WERI-Rb-1 (cell line): ENCODE measurements at regions not wholly inside any gene's neighbourhood (a gene's known extent, or its start where the extent isn't known, plus 50 kb on each side); places are given as distances from the start of the nearest gene placed in this dataset.
A peak's percentile ranks its signal among the peaks of the same experiment; 100 is the strongest.

Experiments used
- DNase-seq: peaks from one replicate; pipeline ENCODE4 v3.0.0-alpha.2; 2020
- H3K27ac ChIP-seq: fragments of 250-450 bp; sonication (Bioruptor Pico); 2 replicates; pipeline ENCODE4 v1.5.1; 2020; ENCODE audit warnings: mild to moderate bottlenecking, moderate library complexity
- H3K27me3 ChIP-seq: fragments of 250-450 bp; sonication (Bioruptor Pico); 2 replicates; pipeline ENCODE4 v1.5.1; 2021; ENCODE audit warnings: mild to moderate bottlenecking, low read depth, moderate library complexity; ENCODE audit not compliant: insufficient read depth, severe bottlenecking
- H3K36me3 ChIP-seq: fragments of 250-450 bp; sonication (Bioruptor Pico); 2 replicates; pipeline ENCODE4 v1.5.1; 2020; ENCODE audit warnings: mild to moderate bottlenecking, moderate library complexity
- H3K4me3 ChIP-seq: 2 replicates; pipeline ENCODE4 v1.5.1; 2011; ENCODE audit warnings: low read depth, mild to moderate bottlenecking, control low read depth, low read length
- H3K9me3 ChIP-seq: fragments of 250-450 bp; sonication (Bioruptor Pico); 2 replicates; pipeline ENCODE4 v1.5.1; 2021; ENCODE audit warnings: mild to moderate bottlenecking, moderate library complexity; ENCODE audit not compliant: severe bottlenecking
- TF ChIP-seq, protein P1 (sequence below): IDR thresholded peaks from 2 replicates; pipeline ENCODE4 v1.5.1; 2011; ENCODE audit warnings: low read depth, mild to moderate bottlenecking, control low read depth, inconsistent platforms, low read length

DNA sequence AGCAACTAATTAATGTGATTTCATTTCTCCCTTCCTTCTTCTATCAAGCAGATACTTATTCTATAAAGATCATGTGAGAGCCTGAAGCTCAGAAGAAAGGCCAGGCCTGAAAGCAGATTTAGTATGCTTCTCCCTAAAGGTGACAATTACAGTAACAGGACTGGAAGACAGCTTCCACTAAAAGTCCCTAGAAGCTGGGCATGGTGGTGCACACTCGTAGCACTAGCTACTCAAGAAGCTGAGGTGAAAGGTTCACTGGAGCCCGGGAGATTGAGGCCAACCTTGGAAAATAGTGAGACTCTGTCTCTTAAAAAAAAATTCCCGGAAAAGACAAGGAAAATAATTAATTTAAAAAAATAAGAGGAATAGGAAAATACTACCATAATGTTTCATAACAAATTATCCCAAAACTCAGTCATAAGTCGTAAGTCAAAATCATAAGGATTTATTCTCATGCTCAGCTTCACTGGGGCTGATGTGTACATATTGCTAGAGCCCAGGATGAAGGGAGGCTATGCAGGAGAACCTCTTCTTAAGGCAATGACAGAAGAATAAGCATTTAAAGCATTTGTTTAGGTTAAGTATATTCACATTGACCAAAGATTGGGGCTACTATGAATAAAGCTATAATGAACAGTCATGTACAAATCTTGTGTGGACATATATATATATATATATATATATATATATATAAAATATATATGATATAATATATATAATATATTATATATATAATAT, 210.8 kb upstream of the SMARCA2 start:
- H3K9me3 ChIP-seq: no peaks in the 10 kb centered on the region
- H3K4me3 ChIP-seq: no peak overlapping the region
- H3K27me3 ChIP-seq: peaks cover 13% of the 10 kb centered on the region
- H3K36me3 ChIP-seq: no peaks in the 10 kb centered on the region
- H3K27ac ChIP-seq: no peak overlapping the region
- no peak for DNase-seq
- TF ChIP-seq, protein P1, sequence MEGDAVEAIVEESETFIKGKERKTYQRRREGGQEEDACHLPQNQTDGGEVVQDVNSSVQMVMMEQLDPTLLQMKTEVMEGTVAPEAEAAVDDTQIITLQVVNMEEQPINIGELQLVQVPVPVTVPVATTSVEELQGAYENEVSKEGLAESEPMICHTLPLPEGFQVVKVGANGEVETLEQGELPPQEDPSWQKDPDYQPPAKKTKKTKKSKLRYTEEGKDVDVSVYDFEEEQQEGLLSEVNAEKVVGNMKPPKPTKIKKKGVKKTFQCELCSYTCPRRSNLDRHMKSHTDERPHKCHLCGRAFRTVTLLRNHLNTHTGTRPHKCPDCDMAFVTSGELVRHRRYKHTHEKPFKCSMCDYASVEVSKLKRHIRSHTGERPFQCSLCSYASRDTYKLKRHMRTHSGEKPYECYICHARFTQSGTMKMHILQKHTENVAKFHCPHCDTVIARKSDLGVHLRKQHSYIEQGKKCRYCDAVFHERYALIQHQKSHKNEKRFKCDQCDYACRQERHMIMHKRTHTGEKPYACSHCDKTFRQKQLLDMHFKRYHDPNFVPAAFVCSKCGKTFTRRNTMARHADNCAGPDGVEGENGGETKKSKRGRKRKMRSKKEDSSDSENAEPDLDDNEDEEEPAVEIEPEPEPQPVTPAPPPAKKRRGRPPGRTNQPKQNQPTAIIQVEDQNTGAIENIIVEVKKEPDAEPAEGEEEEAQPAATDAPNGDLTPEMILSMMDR: no peak

DNA sequence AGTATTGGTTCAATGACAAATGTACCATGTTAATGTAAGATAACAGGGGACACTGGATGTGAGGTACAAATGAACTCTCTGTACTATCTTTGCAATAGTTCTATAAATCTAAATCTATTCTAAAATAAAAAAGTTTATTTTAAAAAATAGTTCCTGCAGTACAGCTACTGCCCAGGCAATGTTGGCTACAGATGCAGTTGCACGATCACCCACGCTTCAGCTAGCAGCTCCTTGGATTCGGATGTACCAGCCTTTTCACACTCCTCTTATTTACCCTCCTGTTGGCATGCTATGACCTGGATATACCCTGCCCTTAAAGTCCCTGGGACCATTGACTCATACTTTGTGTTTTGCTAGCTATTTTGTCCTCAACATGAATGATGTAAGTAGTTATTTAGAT, 185.4 kb upstream of the SMARCA2 start:
- Histone ChIP-seq H3K27ac (no peak overlapping the region), H3K36me3 (no peaks in the 10 kb centered on the region), H3K9me3 (no peaks in the 10 kb centered on the region), H3K4me3 (no peak overlapping the region), H3K27me3 (peaks cover 67% of the 10 kb centered on the region)
- no peak for DNase-seq
- TF ChIP-seq, protein P1: no peak

DNA sequence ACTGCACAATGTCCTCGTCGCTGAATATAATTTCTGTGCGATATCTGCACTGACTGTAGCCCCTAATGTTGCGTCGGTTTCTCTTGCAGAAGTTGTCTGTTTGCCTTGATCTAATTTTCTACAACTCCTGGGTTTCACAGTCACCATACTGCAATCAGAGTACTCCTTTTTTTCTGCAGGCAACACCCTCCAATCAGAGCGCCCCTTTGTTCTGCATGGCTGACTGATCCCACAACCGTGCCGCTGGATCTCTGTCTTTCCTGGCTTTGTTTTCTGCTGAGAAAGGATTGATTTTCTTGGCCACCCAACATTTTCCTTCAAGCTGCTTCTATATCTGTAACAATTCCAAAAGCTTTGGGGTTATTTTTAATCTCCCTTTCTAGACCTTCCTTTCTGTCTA, 182.2 kb upstream of the SMARCA2 start:
- no peak for DNase-seq
- Histone ChIP-seq H3K27ac (no peak overlapping the region), H3K4me3 (no peak overlapping the region), H3K36me3 (no peaks in the 10 kb centered on the region), H3K9me3 (no peaks in the 10 kb centered on the region), H3K27me3 (peaks cover 41% of the 10 kb centered on the region)
- TF ChIP-seq, protein P1: no peak

DNA sequence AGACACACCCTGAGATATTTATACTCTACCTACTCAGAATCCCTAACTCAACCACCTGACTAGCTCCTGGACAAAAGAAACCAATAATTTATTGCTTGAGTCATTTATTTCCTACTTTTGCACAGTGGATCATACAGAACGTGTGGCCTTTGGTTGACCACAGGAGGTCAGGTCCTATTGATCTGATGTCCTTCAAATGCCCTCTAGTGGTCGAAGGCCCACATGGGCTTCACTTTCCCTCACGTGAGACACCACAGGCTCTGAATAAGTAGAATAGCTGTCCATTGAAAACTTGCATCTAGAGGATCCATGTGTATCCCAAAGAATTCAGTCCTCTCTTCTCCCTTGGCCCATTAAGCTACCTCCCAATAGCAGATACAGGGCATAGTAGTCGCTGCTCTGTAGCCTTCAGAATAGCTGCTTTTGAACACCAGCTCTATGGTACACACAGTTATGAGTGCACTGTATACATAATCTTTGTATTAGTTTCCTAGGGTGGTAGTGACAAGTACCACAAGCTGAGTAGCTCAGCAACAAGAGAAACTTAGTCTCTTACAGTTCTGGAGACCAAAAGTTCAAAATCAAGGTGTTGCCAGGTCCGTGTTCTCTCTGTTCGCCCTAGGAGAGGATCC, 177.6 kb upstream of the SMARCA2 start:
- peaks cover 28% of the 10 kb centered on the region for H3K27me3 ChIP-seq
- DNase-seq: peak; percentile 23
- no peak overlapping the region for H3K27ac ChIP-seq
- H3K4me3 ChIP-seq: no peak overlapping the region
- TF ChIP-seq, protein P1: peak; percentile 41; the same call in 1 of the 2 replicates
- H3K9me3 ChIP-seq: no peaks in the 10 kb centered on the region
- H3K36me3 ChIP-seq: no peaks in the 10 kb centered on the region

DNA sequence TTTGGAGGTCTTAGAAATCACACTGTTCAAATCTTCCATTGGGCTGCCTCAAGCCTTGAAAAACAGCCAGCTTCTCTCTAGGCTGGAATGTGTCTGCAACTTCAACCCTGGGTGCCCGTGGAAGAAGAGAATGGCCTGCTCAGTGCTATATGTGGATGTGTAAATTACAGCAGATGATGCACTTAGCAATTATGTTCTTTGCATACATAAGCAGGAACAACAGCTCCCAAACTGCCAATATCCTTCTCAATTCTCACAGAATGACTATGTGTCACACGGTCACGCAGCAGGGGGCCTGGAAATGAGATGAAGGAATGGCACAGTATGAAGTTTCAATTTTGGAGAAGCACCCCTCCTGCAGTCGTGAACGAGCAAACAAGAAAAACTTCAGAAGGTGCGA, 175.2 kb upstream of the SMARCA2 start:
- H3K9me3 ChIP-seq: no peaks in the 10 kb centered on the region
- peaks cover 31% of the 10 kb centered on the region for H3K27me3 ChIP-seq
- TF ChIP-seq, protein P1: no peak
- no peak for DNase-seq
- H3K27ac ChIP-seq: no peak overlapping the region
- no peak overlapping the region for H3K4me3 ChIP-seq
- H3K36me3 ChIP-seq: no peaks in the 10 kb centered on the region
